Globus pallidus (tissue), 1 donor: ENCODE measurements at regions not wholly inside any gene's neighbourhood (a gene's known extent, or its start where the extent isn't known, plus 50 kb on each side); places are given as distances from the start of the nearest gene placed in this dataset.
"Not testable (repeated sequence)": the region's sequence is repeated elsewhere in the genome, so short reads cannot be mapped to it uniquely, and the experiment has no call there.

Experiments used
- DNase-seq: peaks from one replicate; pipeline ENCODE4 v3.0.0-alpha.2; 2015; ENCODE audit warnings: low spot score

DNA sequence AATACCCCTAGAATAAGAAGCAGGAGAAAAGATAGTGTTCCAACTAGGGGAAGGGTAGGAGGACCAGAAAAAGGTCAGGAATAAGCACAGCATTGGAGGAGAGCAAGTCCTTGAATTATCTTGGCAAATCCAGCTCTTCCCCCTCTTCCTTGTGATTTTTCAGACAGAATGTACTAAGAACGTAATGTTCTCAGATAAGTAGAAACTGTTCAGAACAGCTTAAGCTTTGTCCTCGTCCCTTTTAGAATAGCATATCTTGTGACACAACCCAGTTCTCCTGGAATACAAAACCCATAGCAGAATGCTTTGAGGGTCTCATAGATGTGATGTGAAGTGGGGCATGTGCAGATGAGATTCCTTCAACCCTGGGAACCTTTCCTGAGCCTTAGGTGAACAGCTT is 97.4 kb downstream of the EMB start:
- no peak for DNase-seq

GRCh38 chr5:50340757-50341156 is 100.3 kb downstream of the EMB start:
- no peak for DNase-seq

DNA sequence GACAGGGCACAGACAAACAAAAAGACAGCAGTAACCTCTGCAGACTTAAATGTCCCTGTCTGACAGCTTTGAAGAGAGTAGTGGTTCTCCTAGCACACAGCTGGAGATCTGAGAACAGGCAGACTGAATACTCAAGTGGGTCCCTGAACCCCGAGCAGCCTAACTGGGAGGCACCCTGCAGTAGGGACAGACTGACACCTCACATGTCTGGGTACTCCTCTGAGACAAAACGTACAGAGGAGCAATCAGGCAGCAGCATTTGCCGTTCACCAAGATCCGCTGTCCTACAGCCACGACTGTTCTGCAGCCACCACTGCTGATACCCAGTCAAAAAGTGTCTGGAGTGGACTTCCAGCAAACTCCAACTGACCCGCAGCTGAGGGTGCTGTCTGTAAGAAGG is 110.5 kb downstream of the EMB start:
- DNase-seq: not testable (repeated sequence)

DNA sequence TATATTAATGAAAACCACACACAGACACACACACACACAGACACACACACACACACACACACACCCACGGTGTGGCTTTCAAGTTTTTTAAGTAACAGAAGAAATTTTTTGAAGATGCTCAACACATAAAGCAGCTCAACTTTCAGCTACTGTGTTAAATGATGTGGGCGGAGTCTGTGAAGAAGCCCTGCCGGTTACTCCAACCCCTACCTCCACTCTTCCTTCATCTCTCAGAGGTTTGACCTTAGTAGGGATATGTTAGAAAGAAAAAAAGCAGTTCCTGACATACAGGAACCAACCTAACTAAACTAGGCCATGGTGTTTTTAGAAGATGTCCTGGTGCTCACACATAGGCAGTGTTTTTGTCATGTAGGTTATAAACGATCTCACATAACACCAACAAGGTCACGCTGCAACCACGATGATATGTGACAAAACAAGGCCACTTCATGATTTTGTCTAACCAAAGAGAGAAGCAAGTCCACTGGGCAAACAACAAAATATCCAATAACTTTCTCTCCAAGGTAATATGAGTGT is 112.8 kb downstream of the EMB start:
- no peak for DNase-seq

DNA sequence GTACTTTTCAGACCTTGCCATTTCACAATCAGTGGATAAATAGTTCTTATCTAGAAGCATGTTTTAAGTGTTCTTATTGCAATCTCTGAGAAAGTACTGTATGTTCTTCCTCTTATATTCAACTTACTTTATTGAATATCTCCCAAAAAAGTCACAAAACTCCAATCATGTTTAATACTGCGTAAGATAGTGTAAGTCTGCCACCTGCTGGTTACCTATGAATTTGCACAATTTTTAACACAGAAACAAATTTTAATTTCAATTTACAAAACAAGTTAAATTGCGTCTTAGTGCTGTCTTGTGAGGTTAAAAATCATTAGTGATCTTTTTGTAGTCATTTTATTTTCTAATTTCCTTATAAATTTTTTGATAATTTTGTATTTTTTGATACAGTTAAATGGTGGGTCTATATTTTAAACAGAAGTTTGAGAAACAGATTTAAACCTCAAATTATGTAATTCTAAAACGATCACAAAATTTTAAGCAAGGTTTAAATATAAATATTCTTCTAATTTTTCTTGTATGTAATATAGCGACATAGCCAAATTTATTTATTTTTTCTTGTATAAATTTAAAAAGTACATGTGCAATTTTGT is 115.8 kb downstream of the EMB start:
- peak; percentile 0 for DNase-seq

GRCh38 chr5:50320131-50320749 is 120.8 kb downstream of the EMB start:
- no peak for DNase-seq

DNA sequence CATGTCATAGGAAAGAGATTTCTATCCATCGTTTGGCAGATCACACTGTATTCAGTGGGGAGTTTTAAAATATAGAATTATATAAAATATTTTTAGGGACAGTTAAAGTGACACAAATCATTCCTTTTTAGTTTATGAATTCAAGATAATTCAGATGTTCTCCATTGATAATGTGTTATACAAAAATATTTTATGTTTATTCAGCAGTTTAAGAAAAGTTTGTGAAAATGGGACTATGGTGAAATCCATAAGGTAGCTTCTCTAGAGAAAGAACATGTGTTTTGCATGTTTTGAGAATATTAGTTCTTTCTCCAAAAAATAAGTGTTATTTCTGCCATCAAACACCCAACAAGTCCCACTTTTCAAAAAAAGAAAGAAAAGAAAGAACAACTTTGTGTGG is 122.9 kb downstream of the EMB start:
- no peak for DNase-seq

DNA sequence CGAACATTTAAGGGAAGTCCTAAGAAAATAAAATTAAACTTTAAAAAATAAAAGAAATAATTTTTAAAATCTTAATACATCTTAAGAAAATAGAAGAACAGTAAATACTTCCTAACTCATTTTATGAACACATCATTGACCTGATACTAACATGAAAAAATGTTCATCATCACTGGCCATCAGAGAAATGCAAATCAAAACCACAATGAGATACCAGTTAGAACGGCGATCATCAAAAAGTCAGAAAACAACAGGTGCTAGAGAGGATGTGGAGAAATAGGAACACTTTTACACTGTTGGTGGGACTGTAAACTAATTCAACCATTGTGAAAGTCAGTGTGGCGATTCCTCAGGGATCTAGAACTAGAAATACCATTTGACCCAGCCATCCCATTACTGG is 134.6 kb downstream of the EMB start:
- DNase-seq: not testable (repeated sequence)

- DNase-seq: no peak
Observed at GRCh38 chr5:50302815-50303490, 138.1 kb downstream of the EMB start.

DNA sequence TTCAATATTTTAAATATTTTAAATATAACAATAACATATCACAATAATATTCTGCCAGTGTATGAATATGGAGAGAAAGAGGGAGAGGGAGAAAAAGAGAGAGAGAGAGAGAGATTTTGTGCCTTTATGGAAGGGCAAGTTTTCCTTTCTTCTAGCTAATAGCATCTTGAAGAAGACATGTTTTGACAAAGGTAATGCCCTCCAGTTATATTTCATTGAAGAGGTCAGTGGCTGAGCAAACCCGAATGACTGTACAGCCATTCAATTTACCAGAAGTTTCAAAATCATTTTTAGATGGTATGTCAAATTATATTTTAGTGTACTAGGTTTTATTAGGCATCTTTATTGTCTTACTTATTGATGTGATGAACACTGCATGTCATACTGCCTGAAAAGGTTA is 139.3 kb downstream of the EMB start:
- DNase-seq: no peak

- no peak for DNase-seq
Observed at GRCh38 chr5:50300878-50301277, 140.2 kb downstream of the EMB start.

GRCh38 chr5:50299896-50300295 is 141.2 kb downstream of the EMB start:
- DNase-seq: no peak

- DNase-seq: no peak
Observed at GRCh38 chr5:50292735-50293394, 148.2 kb downstream of the EMB start.

DNA sequence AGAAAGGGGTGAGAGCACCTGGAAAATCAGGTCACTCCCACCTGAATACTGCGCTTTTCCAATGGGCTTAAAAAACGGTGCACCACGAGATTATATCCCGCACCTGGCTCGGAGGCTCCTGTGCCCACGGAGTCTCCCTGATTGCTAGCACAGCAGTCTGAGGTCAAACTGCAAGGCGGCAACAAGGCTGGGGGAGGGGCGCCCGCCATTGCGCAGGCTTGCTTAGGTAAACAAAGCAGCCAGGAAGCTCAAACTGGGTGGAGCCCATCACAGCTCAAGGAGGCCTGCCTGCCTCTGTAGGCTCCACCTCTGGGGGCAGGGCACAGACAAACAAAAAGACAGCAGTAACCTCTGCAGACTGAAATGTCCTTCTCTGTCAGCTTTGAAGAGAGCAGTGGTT is 160.6 kb downstream of the EMB start:
- not testable (repeated sequence) for DNase-seq
